OCI-LY7 (cell line): ENCODE measurements at regions not wholly inside any gene's neighbourhood (a gene's known extent, or its start where the extent isn't known, plus 50 kb on each side); places are given as distances from the start of the nearest gene placed in this dataset.

Experiments used
- EZH2phosphoT487 ChIP-seq: fragments of 200-600 bp; sonication (generic); IDR thresholded peaks from 2 replicates; pipeline ENCODE4 v1.6.1; 2018; ENCODE audit warnings: low read depth, borderline replicate concordance, mild to moderate bottlenecking, mixed run types, antibody characterized with exemption, low read length, moderate library complexity, mixed read lengths
- TF ChIP-seq, protein P1 (sequence below): fragments of 200-600 bp; sonication (generic); conservative IDR thresholded peaks from 2 replicates; pipeline ENCODE4 v1.5.1; 2014; ENCODE audit warnings: mild to moderate bottlenecking, antibody characterized with exemption, low read length, moderate library complexity, mixed read lengths

GRCh38 chr7:49639808-49640207 is 133.6 kb upstream of the VWC2 start:
- TF ChIP-seq, protein P1, sequence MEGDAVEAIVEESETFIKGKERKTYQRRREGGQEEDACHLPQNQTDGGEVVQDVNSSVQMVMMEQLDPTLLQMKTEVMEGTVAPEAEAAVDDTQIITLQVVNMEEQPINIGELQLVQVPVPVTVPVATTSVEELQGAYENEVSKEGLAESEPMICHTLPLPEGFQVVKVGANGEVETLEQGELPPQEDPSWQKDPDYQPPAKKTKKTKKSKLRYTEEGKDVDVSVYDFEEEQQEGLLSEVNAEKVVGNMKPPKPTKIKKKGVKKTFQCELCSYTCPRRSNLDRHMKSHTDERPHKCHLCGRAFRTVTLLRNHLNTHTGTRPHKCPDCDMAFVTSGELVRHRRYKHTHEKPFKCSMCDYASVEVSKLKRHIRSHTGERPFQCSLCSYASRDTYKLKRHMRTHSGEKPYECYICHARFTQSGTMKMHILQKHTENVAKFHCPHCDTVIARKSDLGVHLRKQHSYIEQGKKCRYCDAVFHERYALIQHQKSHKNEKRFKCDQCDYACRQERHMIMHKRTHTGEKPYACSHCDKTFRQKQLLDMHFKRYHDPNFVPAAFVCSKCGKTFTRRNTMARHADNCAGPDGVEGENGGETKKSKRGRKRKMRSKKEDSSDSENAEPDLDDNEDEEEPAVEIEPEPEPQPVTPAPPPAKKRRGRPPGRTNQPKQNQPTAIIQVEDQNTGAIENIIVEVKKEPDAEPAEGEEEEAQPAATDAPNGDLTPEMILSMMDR: no peak
- no peak for TF ChIP-seq EZH2phosphoT487
